Coronary artery (tissue), 2 donors: ENCODE measurements at regions not wholly inside any gene's neighbourhood (a gene's known extent, or its start where the extent isn't known, plus 50 kb on each side); places are given as distances from the start of the nearest gene placed in this dataset.

ENCODE experiments used
- DNase-seq: peaks from one replicate; pipeline ENCODE4 v3.0.0-alpha.2; 2017; ENCODE audit warnings: low spot score
- H3K27ac ChIP-seq, 2 donors: fragments of 200-600 bp; sonication (generic); one replicate each; pipeline ENCODE4 v1.5.1; 2016 to 2019
- H3K4me3 ChIP-seq: fragments of 200-600 bp; sonication (generic); 2 replicates; pipeline ENCODE4 v1.5.1; 2016; ENCODE audit warnings: mild to moderate bottlenecking, moderate library complexity
- CTCF ChIP-seq: fragments of 200-600 bp; sonication (generic); IDR thresholded peaks from one replicate; pipeline ENCODE4 v1.5.1; 2019; ENCODE audit warnings: antibody characterized with exemption

DNA sequence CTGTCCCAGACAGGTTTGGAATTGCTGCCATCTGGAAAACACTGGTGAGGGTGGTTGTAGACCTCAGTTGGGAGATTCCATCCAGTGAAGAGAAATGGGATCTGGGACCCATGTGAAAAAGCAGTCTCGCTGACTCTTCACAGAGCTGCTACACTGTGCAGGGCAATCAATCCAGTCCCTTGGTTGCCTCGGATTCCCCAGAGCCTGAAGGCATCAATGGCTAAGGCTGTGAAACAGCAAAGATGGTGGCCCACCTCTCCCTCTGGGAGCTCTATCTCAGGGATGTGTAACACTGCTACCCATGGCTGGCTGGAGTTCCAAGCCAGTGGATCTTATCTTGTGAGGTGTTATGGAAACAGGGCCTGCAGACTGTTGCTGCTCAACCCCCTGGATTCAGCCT, 256.1 kb downstream of the TMEM38B start:
- H3K27ac ChIP-seq, result no peak overlapping the region
- DNase-seq, result no peak
- no peak for TF ChIP-seq CTCF
- no peak overlapping the region for H3K4me3 ChIP-seq

- Histone ChIP-seq H3K27ac (no peak overlapping the region), H3K4me3 (no peak overlapping the region)
- TF ChIP-seq CTCF, result no peak
- no peak for DNase-seq
Observed at GRCh38 chr9:105950894-105951293, 256.6 kb downstream of the TMEM38B start.

- TF ChIP-seq CTCF, result no peak
- no peak overlapping the region for H3K4me3 ChIP-seq
- no peak overlapping the region for H3K27ac ChIP-seq
- DNase-seq, result no peak
Observed at GRCh38 chr9:105954517-105954916, 260.2 kb downstream of the TMEM38B start.

DNA sequence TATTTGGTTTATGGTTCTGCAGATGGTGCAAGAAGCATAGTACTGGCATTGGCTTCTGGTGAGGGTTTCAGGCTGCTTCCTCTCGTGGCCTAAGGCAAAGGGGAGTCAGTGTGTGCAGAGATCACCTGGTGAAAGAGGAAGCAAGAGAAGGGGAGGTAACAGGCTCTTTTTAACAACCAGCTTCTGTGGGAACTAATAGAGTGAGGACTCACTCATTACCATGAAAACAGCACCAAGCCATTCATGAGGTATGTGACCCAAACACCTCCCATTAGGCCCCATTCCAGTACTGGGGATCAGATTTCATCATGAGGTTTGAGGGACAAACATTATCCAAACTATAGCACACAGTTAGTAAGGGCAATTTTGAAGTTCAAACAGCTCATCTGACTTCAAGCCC, 263.5 kb downstream of the TMEM38B start:
- TF ChIP-seq CTCF, result no peak
- no peak for DNase-seq
- Histone ChIP-seq H3K4me3 (no peak overlapping the region), H3K27ac (no peak overlapping the region)

GRCh38 chr9:105958587-105958986, 264.2 kb downstream of the TMEM38B start:
- no peak for TF ChIP-seq CTCF
- no peak overlapping the region for H3K27ac ChIP-seq
- H3K4me3 ChIP-seq, result no peak overlapping the region
- no peak for DNase-seq

GRCh38 chr9:105959531-105959930, 265.2 kb downstream of the TMEM38B start:
- no peak overlapping the region for H3K27ac ChIP-seq
- no peak overlapping the region for H3K4me3 ChIP-seq
- DNase-seq, result no peak
- no peak for TF ChIP-seq CTCF

GRCh38 chr9:105963343-105964099, 269.2 kb downstream of the TMEM38B start:
- no peak overlapping the region for H3K27ac ChIP-seq
- no peak for DNase-seq
- no peak overlapping the region for H3K4me3 ChIP-seq
- TF ChIP-seq CTCF, result no peak
